ENCODE measurements at regions not wholly inside any gene's neighbourhood (a gene's known extent, or its start where the extent isn't known, plus 50 kb on each side); places are given as distances from the start of the nearest gene placed in this dataset.

- dilution Hi-C loops (cut with MboI; ENCODE audit: extremely low pct_ligation_motif_present, low sequenced_read_pairs): no loop called here
- POLR2A ChIA-PET: no interaction called here
- CTCF ChIA-PET: interaction anchor here (1.1 to 1.2 kb wide), 3 partner anchors 10 to 18 kb away, joined by 3 read pairs; no protein-coding TSS in a partner anchor
- FAIRE-seq (no peak), DNase-seq (ENCODE audit: low read depth, low spot score) (peak; percentile 21)
- Histone ChIP-seq H4K20me1 (replicated peaks; ENCODE audit: control insufficient read depth, extremely low read depth, insufficient read depth, low read length) (no peaks in the 10 kb centered on the region), H3K9me1 (replicated peaks; ENCODE audit: control insufficient read depth, extremely low read depth, insufficient read depth, low read length) (no peaks in the 10 kb centered on the region), H3K4me2 (ENCODE audit: insufficient read depth, low read length) (no peak overlapping the region), H3K27ac (ENCODE audit: insufficient read depth, low read depth, low read length) (no peak overlapping the region), H3K36me3 (ENCODE audit: control insufficient read depth in 2 of 2, extremely low read depth in 1 of 2, insufficient read depth in 2 of 2, low read length in 2 of 2) (no peaks in the 10 kb centered on the region), H3K4me1 (ENCODE audit: control insufficient read depth, extremely low read depth, insufficient read depth, low read length) (no peaks in the 10 kb centered on the region), H3K79me2 (ENCODE audit: control insufficient read depth, insufficient read depth, low read length) (no peaks in the 10 kb centered on the region), H3K9ac (replicated peaks; ENCODE audit: extremely low read depth, insufficient read depth, low read length) (no peak overlapping the region), H3K9me3 (replicated peaks; ENCODE audit: control insufficient read depth, insufficient read depth, low read length) (no peaks in the 10 kb centered on the region), H3K4me3 (replicated peaks in 1 of 3; ENCODE audit: insufficient read depth in 1 of 3, low read depth in 1 of 3, low read length in 3 of 3) (no peak overlapping the region), H2AFZ (ENCODE audit: low read depth, low read length) (no peak overlapping the region), H3K27me3 (ENCODE audit: control insufficient read depth in 2 of 2, insufficient read depth in 2 of 2, low read length in 2 of 2) (no peaks in the 10 kb centered on the region)
- no TSS peak for BruUV-seq (replicated peaks)
- intact Hi-C loops (cut with micrococcal nuclease): no loop called here
- TF ChIP-seq FOS (IDR thresholded peaks at IDR 0.05; ENCODE audit: borderline replicate concordance, insufficient read depth, low read length) (no peak), CTCF (IDR thresholded peaks at IDR 0.05; ENCODE audit: extremely low read depth in 1 of 2, insufficient read depth in 1 of 2, low read depth in 1 of 2, low read length in 2 of 2) (no peak), POLR2AphosphoS5 (IDR thresholded peaks at IDR 0.05; ENCODE audit: insufficient read depth, low read depth, low read length) (no peak), MYC (IDR thresholded peaks at IDR 0.05; ENCODE audit: low read depth, low read length) (no peak), EZH2 (IDR thresholded peaks at IDR 0.05; ENCODE audit: borderline replicate concordance, low read depth, low read length, severe bottlenecking) (no peak), MAX (IDR thresholded peaks at IDR 0.05; ENCODE audit: insufficient read depth, insufficient read length) (no peak), POLR2A (IDR thresholded peaks at IDR 0.05; ENCODE audit: low read depth, low read length) (no peak), GATA2 (IDR thresholded peaks at IDR 0.05; ENCODE audit: insufficient read depth, insufficient read length, low read depth, low read length) (no peak), JUN (IDR thresholded peaks at IDR 0.05; ENCODE audit: borderline replicate concordance, insufficient read depth, insufficient read length, low read depth) (no peak)
Measured at GRCh38 chr3:124504332-124505059, 225.8 kb upstream of the UMPS start.
